ENCODE measurements at regions not wholly inside any gene's neighbourhood (a gene's known extent, or its start where the extent isn't known, plus 50 kb on each side); places are given as distances from the start of the nearest gene placed in this dataset.
"Not testable (repeated sequence)": the region's sequence is repeated elsewhere in the genome, so short reads cannot be mapped to it uniquely, and the experiment has no call there.

DNA sequence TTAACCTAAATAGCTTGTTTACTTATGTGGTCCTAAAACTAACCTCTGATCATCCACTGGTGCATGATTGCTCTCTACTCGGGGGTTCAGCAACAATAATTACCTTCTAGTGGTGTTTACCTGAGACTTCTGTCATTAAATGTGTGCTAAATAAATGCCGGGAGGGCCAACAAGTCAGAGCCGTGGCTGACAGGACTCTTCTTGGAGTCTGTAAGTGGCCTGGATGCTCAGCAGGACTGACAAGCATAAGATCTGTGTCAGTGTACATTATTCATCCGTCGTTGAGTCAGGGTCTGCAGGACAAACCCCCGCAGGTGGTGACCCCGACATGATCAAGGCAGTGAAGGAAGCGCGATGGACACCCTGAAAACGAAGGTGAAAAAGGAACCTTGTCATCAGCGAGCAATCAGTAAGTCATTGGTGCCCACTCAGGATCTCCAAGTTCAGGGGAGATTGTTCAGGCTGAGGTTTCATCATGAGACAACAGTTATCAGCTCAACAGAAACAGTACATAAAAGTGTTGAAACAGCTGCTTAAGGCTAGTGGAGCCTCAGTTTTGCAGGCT lies 1466.9 kb downstream of the UQCRFS1 start:
- DNase-seq (ENCODE audit: low read depth in 2 of 3, low spot score in 1 of 3): no peak

DNA sequence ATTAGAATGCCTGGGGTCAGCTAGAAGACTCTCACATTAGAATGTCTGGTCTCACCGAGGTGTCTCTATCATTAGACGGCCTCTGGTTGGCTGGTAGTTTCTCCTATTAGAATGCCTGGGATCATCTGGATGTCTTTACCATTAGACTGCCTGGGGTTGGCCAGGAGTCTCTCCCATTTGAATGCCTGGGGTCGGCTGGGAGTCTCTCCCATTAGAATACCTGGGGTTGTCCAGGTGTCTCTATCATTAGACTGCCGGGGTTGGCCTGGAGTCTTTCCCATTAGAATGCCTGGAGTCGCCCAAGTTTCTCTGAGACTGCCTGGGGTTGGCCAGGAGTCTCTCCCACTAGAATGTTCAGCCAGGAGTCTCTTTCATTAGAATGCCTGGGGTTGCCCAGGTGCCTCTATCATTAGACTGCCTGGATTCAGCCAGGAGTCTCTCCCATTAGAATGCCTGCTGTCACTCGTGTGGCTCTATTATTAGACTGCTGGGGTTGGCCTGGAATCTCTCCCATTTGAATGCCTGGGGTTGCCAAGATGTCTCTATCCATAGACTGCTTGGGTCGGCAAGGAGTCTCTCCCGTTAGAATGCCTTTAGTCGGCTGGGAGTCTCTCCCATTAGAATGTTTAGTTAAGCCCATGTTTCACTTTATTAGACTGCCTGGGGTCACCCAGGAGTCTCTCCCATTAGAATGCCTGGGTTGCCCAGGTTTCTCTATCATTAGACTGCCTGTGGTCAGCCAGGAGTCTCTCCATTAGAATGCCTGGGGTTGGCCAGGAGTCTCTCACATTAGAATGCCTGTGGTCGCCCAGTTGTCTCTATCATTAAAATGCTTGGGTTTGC lies 1467.8 kb downstream of the UQCRFS1 start:
- no peak for DNase-seq (ENCODE audit: low read depth in 2 of 3, low spot score in 1 of 3)

DNA sequence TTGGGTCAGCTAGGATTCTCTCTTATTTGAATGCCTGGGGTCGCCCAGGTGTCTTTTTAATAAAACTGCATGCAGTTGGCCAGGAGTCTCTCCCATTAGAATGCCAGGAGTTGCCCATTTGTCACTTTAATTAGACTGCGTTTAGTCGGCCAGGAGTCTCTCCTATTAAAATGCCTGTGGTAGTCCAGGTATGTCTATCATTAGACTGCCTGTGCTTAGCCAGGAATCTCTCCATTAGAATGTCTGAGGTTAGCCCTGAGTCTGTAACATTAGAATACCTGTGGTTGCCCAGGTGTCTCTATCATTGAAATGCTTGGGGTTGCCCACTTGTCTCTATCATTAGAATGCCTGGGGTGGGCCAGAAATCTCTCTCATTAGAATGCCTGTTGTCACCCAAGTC lies 1470.9 kb downstream of the UQCRFS1 start:
- no peak for DNase-seq (ENCODE audit: low read depth in 2 of 3, low spot score in 1 of 3)

DNA sequence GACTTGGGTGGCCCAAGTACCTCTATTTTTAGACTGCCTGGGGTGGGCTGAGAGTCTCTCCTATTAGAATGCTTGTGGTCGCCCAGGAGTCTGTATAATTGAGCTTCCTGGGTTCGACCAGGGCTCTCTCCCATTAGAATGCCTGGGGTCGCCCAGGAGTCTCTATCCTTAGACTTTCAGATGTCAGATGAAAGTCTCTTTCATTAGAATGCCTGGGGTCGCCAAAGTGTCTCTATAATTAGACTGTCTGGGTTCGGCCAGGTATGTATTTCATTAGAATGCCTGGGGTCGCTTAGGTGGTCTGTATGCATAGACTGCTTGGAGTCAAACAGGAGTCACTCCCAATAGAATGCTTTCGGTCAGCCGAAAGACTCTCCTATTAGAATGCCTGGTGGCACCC lies 1471.7 kb downstream of the UQCRFS1 start:
- no peak for DNase-seq (ENCODE audit: low read depth in 2 of 3, low spot score in 1 of 3)

DNA sequence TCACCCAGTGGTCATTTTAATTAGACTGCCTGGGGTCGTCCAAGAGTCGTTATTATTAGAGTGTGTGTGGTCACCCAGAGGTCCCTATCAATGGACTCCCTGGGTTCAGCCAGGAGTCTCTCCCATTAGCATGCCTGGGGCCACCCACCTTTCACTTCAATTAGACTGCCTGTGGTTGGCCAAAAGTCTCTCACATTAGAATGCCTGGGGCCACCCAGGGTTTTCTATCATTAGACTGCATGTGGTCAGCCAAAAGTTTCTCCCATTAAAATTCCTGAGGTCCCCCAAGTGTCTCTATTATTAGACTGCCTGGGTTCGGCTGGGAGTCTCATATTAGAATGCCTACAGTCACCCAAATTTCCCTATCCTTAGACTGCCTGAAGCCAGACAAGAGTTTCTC lies 1472.6 kb downstream of the UQCRFS1 start:
- DNase-seq (ENCODE audit: low read depth in 2 of 3, low spot score in 1 of 3): no peak

DNA sequence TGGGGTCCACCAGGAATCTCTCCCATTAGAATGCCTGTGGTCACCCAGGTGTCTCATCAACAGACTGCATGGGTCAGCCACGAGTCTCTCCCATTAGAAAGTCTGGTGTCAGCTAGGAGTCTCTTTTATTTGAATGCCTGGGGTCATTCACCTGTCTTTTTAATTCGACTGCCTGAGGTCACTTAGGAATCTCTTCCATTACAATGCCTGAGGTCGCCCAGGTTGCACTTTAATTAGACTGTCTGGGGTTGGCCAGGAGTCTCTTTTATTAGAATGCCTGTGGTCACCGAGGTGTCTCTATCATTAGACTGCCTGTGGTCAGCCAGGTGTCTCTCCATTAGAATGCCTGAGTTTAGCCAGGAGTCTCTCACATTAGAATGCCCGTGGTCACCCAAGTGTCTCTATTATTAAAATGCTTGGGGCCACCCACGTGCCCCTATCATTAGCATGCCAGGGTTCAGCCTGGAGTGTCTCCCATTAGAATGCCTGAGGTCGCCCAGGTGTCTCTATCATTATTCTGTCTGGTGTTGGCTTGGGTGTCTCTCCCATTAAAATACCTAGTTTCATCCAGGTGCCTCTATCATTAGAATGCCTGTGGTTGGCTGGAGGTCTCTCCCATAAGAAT lies 1474.3 kb downstream of the UQCRFS1 start:
- DNase-seq (ENCODE audit: low read depth in 2 of 3, low spot score in 1 of 3): no peak

DNA sequence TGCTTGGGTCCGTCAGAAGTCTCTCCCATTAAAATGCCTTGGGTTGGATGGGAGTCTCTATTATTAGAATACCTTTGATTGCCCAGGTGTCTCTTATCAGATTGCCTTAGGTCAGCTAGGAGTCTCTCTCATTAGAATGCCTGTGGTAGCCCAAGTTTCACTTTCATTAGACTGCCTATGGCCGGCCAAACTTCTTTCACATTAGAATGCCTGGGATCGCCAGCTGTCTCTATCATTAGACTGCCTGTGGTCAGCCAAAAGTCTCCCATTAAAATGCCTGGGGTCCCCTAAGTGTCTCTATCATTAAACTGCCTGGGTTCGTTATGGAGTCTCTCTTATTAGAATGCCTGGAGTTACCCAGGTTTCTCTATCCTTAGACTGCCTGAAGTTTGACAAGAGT lies 1476.7 kb downstream of the UQCRFS1 start:
- DNase-seq (ENCODE audit: low read depth in 2 of 3, low spot score in 1 of 3): no peak

DNA sequence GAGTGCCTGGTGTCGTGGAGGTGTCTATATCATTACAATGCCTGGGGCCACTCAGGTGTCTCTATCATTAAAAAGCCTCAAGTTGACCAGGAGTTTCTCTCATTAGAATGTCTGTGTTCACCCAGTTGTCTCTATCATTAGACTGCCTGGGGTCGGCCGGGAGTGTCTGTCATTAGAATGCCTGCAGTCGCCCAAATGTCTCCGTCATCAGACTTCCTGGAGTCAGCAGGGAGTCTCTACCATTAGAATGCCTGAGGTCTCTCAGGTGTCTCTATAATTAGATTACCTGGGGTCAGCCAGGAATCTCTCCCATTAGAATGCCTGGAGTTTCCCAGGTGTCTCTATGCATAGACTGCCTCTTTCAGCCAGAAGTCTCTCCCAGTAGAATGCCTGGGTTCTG lies 1477.6 kb downstream of the UQCRFS1 start:
- no peak for DNase-seq (ENCODE audit: low read depth in 2 of 3, low spot score in 1 of 3)

DNA sequence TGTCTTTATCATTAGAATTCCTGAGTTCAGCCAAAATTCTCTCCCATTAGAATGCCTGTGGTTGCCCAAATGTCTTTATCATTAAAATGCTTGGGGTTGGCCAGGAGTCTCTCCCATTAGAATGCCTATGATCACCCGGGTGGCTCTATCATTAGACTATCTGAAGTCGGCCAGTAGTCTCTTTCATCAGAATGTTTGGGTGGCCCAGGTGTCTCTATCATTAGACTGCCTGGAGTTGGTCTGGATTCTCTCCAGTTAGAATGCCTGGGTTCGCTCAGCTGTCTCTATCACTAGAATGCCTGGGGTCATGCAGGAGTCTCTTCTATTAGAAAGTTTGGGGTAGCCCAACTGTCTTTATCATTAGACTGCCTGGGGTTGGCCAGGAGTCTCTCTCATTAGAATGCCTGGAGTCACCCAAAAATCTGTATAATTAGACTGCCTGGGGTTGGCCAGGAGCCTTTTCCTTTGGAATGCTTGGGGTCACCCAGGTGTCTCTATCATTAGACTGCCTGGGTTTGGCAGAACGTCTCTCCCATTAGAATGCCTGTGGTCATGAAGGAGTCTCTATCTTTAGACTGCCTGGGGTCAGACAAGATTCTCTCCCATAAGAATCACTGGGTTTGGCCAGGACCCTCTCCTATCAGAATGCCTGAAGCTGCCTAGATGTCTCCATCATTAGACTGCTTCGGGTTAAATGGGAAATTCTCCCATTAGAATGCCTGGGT lies 1478.3 kb downstream of the UQCRFS1 start:
- no peak for DNase-seq (ENCODE audit: low read depth in 2 of 3, low spot score in 1 of 3)

DNA sequence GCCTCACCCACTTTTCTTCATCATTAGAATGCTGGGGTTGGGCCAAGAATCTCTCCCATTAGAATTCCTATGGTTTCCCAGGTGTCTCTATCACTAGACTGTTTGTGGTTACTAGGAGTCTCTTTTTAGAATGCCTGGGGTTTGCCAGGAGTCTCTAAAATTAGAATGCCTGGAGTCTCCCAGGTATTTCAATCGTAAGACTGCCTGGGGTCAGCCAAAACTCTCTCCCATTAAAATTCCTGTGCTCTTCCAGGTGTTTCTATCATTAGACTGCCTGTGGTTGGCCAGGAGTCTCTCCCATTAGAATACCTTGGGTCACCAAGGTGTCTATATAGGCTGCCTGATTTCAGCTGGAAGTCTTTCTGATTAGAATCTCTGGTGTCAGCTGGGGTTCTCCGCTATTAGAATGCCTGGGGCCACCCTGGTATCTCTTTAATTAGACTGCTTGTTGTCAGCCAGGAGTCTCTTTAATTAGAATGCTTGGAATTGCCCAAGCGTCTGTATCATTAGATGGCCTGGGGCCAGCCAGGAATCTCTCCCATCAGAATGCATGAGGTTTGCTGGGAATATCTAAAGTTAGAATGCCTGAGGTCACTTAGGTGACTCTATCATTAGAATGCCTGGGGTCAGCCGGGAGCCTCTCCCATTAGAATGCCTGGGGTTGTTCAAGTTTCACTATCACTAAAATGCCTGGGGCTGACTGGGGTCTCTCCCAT lies 1479.2 kb downstream of the UQCRFS1 start:
- no peak for DNase-seq (ENCODE audit: low read depth in 2 of 3, low spot score in 1 of 3)

DNA sequence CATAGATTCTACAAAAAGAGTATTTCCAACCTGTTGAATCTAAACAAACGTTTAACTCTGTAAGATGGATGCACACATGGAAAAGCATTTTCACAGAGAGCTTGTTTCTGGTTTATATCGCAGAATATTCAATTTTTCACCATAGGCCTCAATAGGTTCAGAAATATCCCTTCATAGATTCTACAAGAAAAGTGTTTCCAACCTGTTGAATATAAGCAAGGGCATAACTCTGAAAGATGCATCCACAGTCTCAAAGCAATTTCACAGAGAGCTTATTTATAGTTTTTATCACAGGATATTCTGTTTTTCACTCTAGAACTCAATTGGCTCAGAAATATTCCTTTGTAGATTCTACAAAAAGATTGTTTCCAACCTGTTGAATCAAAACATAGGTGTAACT lies 1483.6 kb downstream of the UQCRFS1 start:
- no peak for DNase-seq (ENCODE audit: low read depth in 2 of 3, low spot score in 1 of 3)

DNA sequence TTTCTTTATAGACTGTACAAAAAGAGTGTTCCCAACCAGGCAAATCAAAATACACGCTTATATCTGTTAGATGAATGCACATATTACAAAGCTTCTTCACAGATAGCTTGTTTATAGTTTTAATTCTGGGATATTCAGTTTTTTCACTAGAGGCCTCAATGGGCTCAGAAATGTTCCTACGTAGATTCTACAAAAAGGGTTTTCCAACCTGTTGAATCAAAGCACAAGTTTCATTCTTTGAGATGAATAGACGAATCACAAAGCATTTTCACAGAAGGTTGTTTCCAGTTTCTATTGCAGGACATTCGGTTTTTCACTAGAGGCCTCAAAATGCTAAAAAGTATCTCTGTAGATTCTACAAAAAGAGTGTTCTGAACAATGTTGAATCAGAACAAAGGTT lies 1490.3 kb downstream of the UQCRFS1 start:
- no peak for DNase-seq (ENCODE audit: low read depth in 2 of 3, low spot score in 1 of 3)

DNA sequence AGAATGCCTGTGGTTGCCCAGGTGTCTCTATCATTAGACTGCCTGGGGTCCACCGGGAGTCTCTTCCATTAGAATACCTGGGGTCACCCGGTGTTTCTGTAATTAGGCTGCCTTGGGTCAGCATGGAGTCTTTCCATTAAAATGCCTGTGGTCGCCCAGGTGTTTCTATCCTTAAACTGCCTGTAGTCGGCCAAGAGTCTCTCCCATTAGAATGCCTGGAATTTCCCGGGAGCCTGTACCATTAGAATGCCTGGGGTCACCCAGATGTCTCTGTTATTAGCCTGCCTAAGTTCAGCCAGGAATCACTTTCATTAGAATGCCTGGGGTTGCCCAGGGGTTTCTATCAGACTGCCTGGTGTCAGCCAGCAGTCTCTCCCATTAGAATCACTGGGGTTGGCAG lies 1492.8 kb downstream of the UQCRFS1 start:
- DNase-seq (ENCODE audit: low read depth in 2 of 3, low spot score in 1 of 3): no peak

DNA sequence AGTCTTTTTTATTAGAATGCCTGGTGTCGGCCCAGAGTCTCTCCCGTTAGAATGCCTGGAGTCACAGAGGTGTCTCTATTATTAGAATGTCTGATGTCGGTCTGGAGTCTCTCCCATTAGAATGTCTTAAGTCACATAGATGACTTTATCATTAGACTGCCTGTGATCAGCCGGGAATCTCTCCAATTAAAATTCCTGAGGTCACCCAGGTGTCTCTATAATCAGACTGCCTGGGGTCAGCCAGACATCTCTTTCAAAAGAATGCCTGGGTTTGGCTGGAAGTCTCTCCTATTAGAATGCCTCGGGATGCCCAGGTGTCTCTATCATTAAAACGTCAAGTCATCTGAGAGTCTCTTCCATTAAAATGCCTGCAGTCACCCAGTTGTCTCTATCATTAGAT lies 1493.9 kb downstream of the UQCRFS1 start:
- no peak for DNase-seq (ENCODE audit: low read depth in 2 of 3, low spot score in 1 of 3)

DNA sequence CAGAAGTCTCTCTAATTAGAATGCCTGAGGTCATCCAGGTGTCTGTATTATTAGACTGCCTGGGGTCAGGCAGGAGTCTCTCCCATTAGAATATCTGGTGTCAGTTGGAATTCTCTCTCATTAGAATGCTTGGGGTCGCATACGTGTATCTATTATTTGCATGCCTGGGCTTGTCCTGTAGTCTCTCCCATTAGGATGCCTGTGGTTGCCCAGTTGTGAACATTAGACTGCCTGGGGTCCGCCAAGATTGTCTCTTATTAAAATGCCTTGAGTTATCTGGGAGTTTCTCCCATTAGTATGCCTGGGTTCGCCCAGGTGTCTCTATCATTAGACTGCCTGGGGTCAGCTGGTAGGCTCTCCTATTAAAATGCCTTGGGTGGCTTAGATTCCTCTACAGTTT lies 1494.7 kb downstream of the UQCRFS1 start:
- no peak for DNase-seq (ENCODE audit: low read depth in 2 of 3, low spot score in 1 of 3)

DNA sequence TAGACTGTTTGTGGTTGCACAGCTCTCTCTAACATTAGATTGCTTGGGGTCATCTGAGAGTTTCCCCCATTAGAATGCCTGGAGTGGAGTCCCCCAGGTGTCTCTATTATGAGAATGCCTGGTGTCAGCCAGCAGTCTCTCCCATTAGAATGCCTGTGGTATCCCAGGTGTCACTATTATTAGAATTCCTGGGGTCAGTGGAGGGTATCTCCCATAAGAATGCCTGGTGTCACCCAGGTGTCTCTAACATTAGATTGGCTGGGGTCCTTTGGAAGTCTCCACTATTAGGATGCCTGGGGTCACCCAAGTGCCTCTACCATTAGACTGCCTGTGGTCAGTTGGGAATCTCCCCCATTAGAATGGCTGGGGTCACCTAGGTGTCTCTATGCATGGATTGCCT lies 1495.1 kb downstream of the UQCRFS1 start:
- DNase-seq (ENCODE audit: low read depth in 2 of 3, low spot score in 1 of 3): no peak

DNA sequence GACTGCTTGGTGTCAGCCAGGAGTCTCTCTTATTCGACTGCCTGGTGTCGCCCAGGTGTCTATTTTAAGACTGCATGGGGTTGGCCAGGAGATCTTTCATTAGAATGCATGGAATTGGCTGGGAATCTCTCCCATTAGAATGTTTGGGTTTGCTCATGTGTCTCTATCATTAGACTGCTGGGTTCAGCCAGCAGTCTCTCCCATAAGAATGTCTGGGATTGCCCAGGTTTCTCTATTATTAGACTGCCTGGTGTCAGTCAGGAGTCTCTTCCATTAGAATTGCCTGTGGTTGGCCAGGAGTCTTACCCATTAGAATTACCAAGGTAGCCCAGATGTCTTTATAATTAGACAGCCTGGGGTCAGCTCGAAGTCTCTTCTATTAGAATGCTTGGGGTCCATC lies 1496.0 kb downstream of the UQCRFS1 start:
- no peak for DNase-seq (ENCODE audit: low read depth in 2 of 3, low spot score in 1 of 3)

DNA sequence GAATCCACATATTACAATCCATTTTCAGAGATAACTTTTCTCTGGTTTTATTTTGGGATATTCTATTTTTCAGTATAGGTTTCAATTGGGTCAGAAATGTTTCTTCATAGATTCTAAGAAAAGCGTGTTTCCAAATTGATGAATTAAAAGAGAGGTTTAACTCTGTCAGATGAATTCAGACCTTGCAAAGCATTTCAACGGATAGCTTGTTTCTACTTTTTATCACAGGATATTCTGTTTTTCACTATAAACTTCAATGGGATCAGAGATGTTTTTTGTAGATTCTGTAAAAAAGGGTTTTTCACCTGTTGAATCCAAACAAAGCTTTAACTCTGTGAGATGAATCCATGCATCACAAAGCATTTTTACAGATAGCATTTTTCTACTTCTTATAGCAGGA lies 1498.1 kb downstream of the UQCRFS1 start:
- no peak for DNase-seq (ENCODE audit: low read depth in 2 of 3, low spot score in 1 of 3)

DNA sequence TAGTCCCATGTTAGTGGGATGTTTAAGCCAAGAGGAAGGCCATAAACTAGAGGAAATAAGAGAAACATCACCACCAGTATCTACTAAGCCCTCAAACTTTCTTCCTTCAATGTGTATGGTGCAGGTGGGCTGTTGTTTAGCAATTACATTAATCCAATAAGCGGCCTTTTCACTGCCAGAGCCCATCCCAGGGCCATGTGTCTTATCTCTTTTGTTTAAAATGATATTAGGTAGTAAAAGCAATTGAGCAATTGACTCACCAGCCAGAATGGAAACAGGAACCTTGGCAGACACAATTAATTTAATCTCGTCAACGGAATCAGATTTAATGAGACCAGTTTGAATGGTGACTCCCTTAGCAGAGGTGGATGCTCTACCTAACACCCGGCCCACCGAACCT lies 1503.5 kb downstream of the UQCRFS1 start:
- no peak for DNase-seq (ENCODE audit: low read depth in 2 of 3, low spot score in 1 of 3)

DNA sequence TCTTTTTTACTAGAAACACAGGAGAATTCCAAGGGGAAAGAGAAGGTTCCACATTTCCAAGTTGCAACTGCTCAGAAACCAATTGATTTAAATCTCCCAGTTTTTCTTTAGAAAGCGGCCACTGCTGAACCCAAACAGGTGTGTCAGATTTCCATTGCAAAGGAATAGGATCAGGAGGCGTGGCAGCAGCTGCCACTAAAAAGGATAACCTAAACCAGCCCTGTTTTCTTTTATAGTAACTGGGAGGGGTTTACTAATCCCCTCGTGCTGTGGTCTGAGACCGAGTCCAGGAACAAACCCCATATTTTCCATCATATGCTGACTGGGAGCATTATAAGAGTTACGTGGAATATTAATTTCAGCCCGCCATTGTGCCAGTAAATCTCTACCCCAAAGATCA lies 1504.0 kb downstream of the UQCRFS1 start:
- DNase-seq (ENCODE audit: low read depth in 2 of 3, low spot score in 1 of 3): not testable (repeated sequence)

DNA sequence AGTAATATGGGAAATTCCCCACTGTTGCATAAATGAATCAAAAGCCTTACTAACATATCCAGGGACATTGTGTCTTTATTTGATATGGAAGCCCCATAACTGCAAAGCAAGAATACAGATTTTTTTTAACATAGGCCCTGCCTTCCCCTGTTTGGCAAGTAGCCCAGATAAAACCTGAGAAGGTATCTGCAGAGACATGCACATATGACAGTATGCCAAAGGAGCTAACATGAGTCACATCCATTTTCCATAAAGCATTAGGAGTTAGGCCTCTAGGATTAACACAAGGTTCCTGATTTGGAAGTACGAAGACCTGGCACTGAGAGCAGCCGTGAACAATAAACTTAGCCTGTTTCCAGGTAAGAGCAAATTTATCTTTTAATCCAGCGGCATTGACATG lies 1505.9 kb downstream of the UQCRFS1 start:
- DNase-seq (ENCODE audit: low read depth in 2 of 3, low spot score in 1 of 3): not testable (repeated sequence)

All from stimulated activated CD4-positive, alpha-beta T cell treated with anti-CD3 and anti-CD28 coated beads, Interleukin-12 subunit alpha, Interleukin-12 subunit beta, amount 100 ng/mL, for 48 hours (primary cell).